ENCODE measurements at regions not wholly inside any gene's neighbourhood (a gene's known extent, or its start where the extent isn't known, plus 50 kb on each side); places are given as distances from the start of the nearest gene placed in this dataset.

DNA sequence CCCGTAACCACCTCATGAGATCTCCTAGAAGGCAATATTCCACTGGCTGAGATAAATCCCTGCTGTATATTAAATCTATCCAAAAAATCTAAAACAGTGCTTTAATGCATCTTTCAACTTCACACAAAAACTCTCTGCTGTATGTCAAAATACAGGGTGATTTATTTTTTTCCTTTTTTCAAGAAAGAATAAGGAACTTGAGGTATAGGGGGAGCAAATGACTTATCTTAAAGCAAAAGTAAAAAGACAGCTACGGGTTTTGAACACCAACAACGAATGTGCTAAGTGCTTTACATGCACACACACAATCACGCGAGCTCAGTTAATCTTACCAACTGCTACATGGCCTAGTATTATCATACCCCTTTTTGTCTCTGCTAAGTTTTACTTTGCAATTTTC lies 168.9 kb upstream of the PHF14 start:
- H4K91ac ChIP-seq (ENCODE audit: insufficient read depth, low read depth, low read length) = no peak overlapping the region
- H2BK20ac ChIP-seq (ENCODE audit: low read depth, low read length) = no peak overlapping the region
- ChIA-PET POLR2A (ENCODE audit: unreplicated experiment) (no interaction called here), CTCF (no interaction called here)
- peaks cover 3% of the 10 kb centered on the region; the same call in 1 of the 2 replicates for H3K9me3 ChIP-seq (ENCODE audit: control insufficient read depth, insufficient read depth, low read length)
- H3K9ac ChIP-seq (ENCODE audit: low read depth, low read length) = no peak overlapping the region
- no peaks in the 10 kb centered on the region for H3K27me3 ChIP-seq (ENCODE audit: control insufficient read depth, insufficient read depth, low read length)
- H3K56ac ChIP-seq (ENCODE audit: extremely low read depth, insufficient read depth, low read length) = no peak overlapping the region
- no peak for TF ChIP-seq CHD1 (IDR thresholded peaks at IDR 0.05; ENCODE audit: low read depth, low read length)
- no peak for TF ChIP-seq MXI1 (IDR thresholded peaks at IDR 0.05; ENCODE audit: borderline replicate concordance, low read depth, low read length)
- no peak for TF ChIP-seq CEBPB (IDR thresholded peaks at IDR 0.05; ENCODE audit: low read depth, low read length)
- no peak for TF ChIP-seq NFE2L2 (IDR thresholded peaks at IDR 0.05; ENCODE audit: low read depth, low read length)
- no peak for TF ChIP-seq RCOR1 (IDR thresholded peaks at IDR 0.05; ENCODE audit: insufficient replicate concordance, low read length)
- TF ChIP-seq MAZ (IDR thresholded peaks at IDR 0.05; ENCODE audit: borderline replicate concordance, low read depth, low read length) = no peak
- TF ChIP-seq SMC3 (IDR thresholded peaks at IDR 0.05; ENCODE audit: low read depth, low read length) = no peak
- TF ChIP-seq, protein P1, sequence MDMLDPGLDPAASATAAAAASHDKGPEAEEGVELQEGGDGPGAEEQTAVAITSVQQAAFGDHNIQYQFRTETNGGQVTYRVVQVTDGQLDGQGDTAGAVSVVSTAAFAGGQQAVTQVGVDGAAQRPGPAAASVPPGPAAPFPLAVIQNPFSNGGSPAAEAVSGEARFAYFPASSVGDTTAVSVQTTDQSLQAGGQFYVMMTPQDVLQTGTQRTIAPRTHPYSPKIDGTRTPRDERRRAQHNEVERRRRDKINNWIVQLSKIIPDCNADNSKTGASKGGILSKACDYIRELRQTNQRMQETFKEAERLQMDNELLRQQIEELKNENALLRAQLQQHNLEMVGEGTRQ (IDR thresholded peaks at IDR 0.05; ENCODE audit: low read depth, low read length) = no peak
- TF ChIP-seq RAD21 (IDR thresholded peaks at IDR 0.05; ENCODE audit: low read length) = no peak
- TF ChIP-seq, protein P2, sequence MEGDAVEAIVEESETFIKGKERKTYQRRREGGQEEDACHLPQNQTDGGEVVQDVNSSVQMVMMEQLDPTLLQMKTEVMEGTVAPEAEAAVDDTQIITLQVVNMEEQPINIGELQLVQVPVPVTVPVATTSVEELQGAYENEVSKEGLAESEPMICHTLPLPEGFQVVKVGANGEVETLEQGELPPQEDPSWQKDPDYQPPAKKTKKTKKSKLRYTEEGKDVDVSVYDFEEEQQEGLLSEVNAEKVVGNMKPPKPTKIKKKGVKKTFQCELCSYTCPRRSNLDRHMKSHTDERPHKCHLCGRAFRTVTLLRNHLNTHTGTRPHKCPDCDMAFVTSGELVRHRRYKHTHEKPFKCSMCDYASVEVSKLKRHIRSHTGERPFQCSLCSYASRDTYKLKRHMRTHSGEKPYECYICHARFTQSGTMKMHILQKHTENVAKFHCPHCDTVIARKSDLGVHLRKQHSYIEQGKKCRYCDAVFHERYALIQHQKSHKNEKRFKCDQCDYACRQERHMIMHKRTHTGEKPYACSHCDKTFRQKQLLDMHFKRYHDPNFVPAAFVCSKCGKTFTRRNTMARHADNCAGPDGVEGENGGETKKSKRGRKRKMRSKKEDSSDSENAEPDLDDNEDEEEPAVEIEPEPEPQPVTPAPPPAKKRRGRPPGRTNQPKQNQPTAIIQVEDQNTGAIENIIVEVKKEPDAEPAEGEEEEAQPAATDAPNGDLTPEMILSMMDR (conservative IDR thresholded peaks at IDR 0.05; ENCODE audit: low read depth, low read length) = no peak
- TF ChIP-seq BHLHE40 (IDR thresholded peaks at IDR 0.05; ENCODE audit: low read depth, low read length) = no peak
- TF ChIP-seq FOS (IDR thresholded peaks at IDR 0.05; ENCODE audit: low read depth, low read length) = no peak
- TF ChIP-seq, protein P3, sequence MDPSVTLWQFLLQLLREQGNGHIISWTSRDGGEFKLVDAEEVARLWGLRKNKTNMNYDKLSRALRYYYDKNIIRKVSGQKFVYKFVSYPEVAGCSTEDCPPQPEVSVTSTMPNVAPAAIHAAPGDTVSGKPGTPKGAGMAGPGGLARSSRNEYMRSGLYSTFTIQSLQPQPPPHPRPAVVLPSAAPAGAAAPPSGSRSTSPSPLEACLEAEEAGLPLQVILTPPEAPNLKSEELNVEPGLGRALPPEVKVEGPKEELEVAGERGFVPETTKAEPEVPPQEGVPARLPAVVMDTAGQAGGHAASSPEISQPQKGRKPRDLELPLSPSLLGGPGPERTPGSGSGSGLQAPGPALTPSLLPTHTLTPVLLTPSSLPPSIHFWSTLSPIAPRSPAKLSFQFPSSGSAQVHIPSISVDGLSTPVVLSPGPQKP (IDR thresholded peaks at IDR 0.05; ENCODE audit: borderline replicate concordance, low read depth, low read length) = no peak
- TF ChIP-seq RFX5 (IDR thresholded peaks at IDR 0.05; ENCODE audit: low read depth, low read length) = no peak
- no peak for TF ChIP-seq POLR2A (IDR thresholded peaks at IDR 0.05; ENCODE audit: low read depth, low read length)
- TF ChIP-seq MAFK (IDR thresholded peaks at IDR 0.05; ENCODE audit: low read depth, low read length) = no peak
- no peak overlapping the region for H3K23ac ChIP-seq (ENCODE audit: low read depth, low read length)
- no TSS peak for BruUV-seq (replicated peaks)
- no peak overlapping the region for H2BK15ac ChIP-seq (ENCODE audit: low read depth, low read length)
- H3K4me2 ChIP-seq (ENCODE audit: low read depth, low read length) = no peak overlapping the region
- intact Hi-C loops (cut with micrococcal nuclease) = no loop called here
- ATAC-seq (ENCODE audit: low read depth) (no peak), DNase-seq (no peak)
- H2BK120ac ChIP-seq (ENCODE audit: low read depth, low read length) = no peak overlapping the region
- H2AFZ ChIP-seq (replicated peaks; ENCODE audit: low read length, poor library complexity) = no peak overlapping the region
- H3K79me1 ChIP-seq (ENCODE audit: low read depth in 1 of 2, low read length in 2 of 2) = no peaks in the 10 kb centered on the region
- in situ Hi-C loops (cut with MboI; ENCODE audit: low sequenced_read_pairs) = no loop called here
- WGBS, 2 experiments (ENCODE audit: extremely low coverage in 2 of 2, insufficient read length in 1 of 2) = no CpG with 5 or more reads among the region's 5 CpGs
- H3K9me1 ChIP-seq (ENCODE audit: insufficient read depth, low read length) = no peaks in the 10 kb centered on the region
- no peak overlapping the region for H4K8ac ChIP-seq (ENCODE audit: low read depth in 2 of 2, low read length in 2 of 2)
- no peak overlapping the region for H2BK5ac ChIP-seq (ENCODE audit: low read depth, low read length, poor library complexity, severe bottlenecking)
- no peak overlapping the region for H3K18ac ChIP-seq (ENCODE audit: low read depth, low read length)
- H3K4me1 ChIP-seq (ENCODE audit: control insufficient read depth, insufficient read depth, low read length) = no peaks in the 10 kb centered on the region
- H2AK9ac ChIP-seq (replicated peaks; ENCODE audit: low read depth, low read length, poor library complexity) = no peak overlapping the region
- no peaks in the 10 kb centered on the region for H4K20me1 ChIP-seq (ENCODE audit: insufficient read depth, low read length)
- no peak overlapping the region for H3K27ac ChIP-seq (ENCODE audit: insufficient read depth, low read length)
- dilution Hi-C loops (cut with HindIII; ENCODE audit: low sequenced_read_pairs, unreplicated experiment) = no loop called here
- no peak overlapping the region for H3K4ac ChIP-seq (ENCODE audit: low read depth, low read length)
- no peak overlapping the region for H4K5ac ChIP-seq (ENCODE audit: low read depth, low read length)
- H3K36me3 ChIP-seq (ENCODE audit: control insufficient read depth, insufficient read depth, low read length) = no peaks in the 10 kb centered on the region
- no peak overlapping the region for H2AK5ac ChIP-seq (ENCODE audit: low read depth, low read length)
- no peak overlapping the region for H3K4me3 ChIP-seq (ENCODE audit: insufficient read depth, low read depth, low read length)
- no peak overlapping the region for H3K14ac ChIP-seq (replicated peaks; ENCODE audit: low read depth, low read length)

Measured in IMR-90 (cell line).